SK-N-MC (cell line): ENCODE measurements at regions not wholly inside any gene's neighbourhood (a gene's known extent, or its start where the extent isn't known, plus 50 kb on each side); places are given as distances from the start of the nearest gene placed in this dataset.

Source experiments
- DNase-seq: peaks from one replicate; pipeline ENCODE4 v3.0.0-alpha.2; 2011; ENCODE audit warnings: low read depth, low spot score
- H3K27ac ChIP-seq: fragments of 200-600 bp; sonication (generic); 2 replicates; pipeline ENCODE4 v1.5.1; 2016; ENCODE audit warnings: mixed run types
- H3K36me3 ChIP-seq: fragments of 200-600 bp; sonication (generic); 2 replicates; pipeline ENCODE4 v1.6.1; 2017; ENCODE audit warnings: antibody characterized with exemption, low read length, mixed read lengths; ENCODE audit not compliant: insufficient read depth
- H3K4me3 ChIP-seq: fragments of 200-600 bp; sonication (generic); 2 replicates; pipeline ENCODE4 v1.5.1; 2016
- H3K9ac ChIP-seq: fragments of 200-600 bp; sonication (generic); 2 replicates; pipeline ENCODE4 v1.8.0; 2017; ENCODE audit warnings: mixed run types, mixed read lengths; ENCODE audit not compliant: insufficient read length
- H3K9me3 ChIP-seq: fragments of 200-600 bp; sonication (generic); 2 replicates; pipeline ENCODE4 v1.6.1; 2017; ENCODE audit warnings: low read depth, mild to moderate bottlenecking, antibody characterized with exemption, low read length, moderate library complexity, mixed read lengths
- EZH2 ChIP-seq: fragments of 200-600 bp; sonication (generic); IDR thresholded peaks from one replicate; pipeline ENCODE4 v1.6.1; 2017; ENCODE audit warnings: antibody characterized with exemption
- FOXP2 ChIP-seq: optimal IDR thresholded peaks from 2 replicates; pipeline ENCODE3; 2011; ENCODE audit warnings: mild to moderate bottlenecking, moderate library complexity; ENCODE audit not compliant: insufficient read depth; ENCODE audit errors: extremely low read length, control extremely low read depth
- POLR2AphosphoS5 ChIP-seq: IDR thresholded peaks from 2 replicates; pipeline ENCODE4 v1.6.1; 2012; ENCODE audit warnings: mild to moderate bottlenecking, low read depth, low read length, borderline replicate concordance

DNA sequence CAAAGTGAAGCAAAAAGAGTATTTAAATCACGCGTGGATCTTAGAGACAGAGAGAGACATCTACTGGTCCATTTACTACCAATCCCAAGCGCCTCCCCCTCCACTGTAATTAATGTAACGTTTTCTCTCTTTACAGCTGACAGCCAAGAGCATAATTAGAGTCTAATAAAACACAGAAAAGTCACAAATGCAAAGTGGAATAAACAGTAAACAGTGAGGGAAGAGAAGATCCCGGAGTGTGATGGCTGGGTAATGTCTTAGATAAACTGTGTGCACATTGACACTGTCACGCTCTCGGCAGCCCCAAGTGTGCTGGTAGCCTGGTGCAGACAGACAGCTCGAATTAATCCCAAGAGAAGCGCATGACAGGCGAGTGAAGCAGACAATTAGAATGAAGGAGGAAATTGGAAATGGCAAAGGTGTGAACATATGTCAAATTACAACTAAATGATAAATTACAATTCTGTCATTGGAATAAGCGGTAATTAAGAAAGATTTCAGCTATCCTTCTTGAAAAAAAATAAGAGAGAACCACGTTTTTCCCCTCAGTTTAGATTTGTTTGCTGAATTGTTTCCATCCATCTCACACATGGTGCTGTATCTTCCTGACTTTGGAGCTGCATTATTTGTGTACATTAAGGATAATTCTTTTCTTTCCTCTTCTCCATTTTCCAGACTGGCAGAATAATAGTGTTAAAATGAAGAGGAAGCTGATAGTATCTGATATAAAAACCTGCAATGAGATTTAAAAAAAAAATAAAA, 100.1 kb downstream of the CXXC4 start:
- H3K4me3 ChIP-seq, result peak overlapping the region; percentile 51
- H3K9ac ChIP-seq, result peak overlapping the region; percentile 74
- H3K36me3 ChIP-seq, result no peaks in the 10 kb centered on the region
- DNase-seq, result no peak
- H3K27ac ChIP-seq, result peak overlapping the region; percentile 99
- H3K9me3 ChIP-seq, result no peaks in the 10 kb centered on the region
- no peak for TF ChIP-seq FOXP2
- TF ChIP-seq POLR2AphosphoS5, result no peak
- no peak for TF ChIP-seq EZH2

DNA sequence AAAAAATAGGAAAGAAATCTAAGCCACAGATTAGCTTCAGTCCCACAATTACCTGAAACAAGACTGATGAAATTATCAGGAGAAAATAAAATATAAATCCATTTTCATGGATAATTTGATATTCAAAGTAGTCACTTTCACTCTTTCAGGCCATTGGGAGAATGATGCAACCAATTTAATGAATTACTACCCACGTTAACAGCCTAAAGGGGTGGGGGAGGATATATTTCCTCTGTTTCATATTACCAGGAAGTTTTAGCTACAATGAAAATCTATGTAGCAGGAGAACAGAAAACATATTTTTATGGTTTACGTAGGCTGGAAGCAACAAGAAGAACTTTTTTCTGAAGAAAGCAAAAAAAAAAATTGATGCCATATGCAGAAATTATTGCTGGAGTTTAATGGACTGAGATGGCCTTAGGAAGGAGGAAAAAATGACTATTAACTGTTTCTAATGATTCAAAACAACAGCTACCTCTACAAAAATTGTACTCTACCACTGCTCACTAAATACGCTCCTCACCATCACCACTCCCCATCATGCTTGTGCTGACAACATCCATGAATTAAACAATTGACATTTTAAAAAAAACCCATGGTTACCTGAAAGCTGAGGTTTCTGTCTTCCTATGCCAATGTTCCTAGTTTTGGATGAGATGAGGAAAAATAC, 100.9 kb downstream of the CXXC4 start:
- Histone ChIP-seq H3K4me3 (peak overlapping the region; percentile 51), H3K27ac (peak overlapping the region; percentile 99), H3K9me3 (no peaks in the 10 kb centered on the region), H3K9ac (peak overlapping the region; percentile 74), H3K36me3 (no peaks in the 10 kb centered on the region)
- DNase-seq, result peak; percentile 85
- TF ChIP-seq EZH2, result no peak
- peak; percentile 48; the same call in 1 of the 2 replicates for TF ChIP-seq POLR2AphosphoS5

DNA sequence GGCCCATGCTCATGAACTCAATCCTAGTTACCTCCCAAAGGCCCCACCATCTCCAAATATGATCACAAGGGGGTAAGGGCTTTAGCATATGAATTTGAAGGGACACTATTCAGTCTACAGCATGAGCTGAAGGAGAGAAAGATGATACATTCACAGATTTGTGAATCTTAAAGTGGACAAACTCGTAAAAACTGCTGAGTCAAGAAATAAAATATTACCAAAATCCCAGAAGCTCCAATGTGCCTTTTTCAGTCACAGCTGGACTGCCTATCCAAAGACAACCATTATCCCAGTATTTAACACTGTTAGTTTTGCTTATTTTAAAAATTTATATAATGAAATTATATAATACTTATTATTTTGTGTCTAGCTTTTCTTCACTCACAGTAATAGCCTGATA, 109.0 kb downstream of the CXXC4 start:
- Histone ChIP-seq H3K27ac (no peak overlapping the region), H3K36me3 (no peaks in the 10 kb centered on the region), H3K9me3 (no peaks in the 10 kb centered on the region), H3K9ac (no peak overlapping the region), H3K4me3 (no peak overlapping the region)
- no peak for DNase-seq
- TF ChIP-seq FOXP2 (no peak), EZH2 (no peak), POLR2AphosphoS5 (no peak)

DNA sequence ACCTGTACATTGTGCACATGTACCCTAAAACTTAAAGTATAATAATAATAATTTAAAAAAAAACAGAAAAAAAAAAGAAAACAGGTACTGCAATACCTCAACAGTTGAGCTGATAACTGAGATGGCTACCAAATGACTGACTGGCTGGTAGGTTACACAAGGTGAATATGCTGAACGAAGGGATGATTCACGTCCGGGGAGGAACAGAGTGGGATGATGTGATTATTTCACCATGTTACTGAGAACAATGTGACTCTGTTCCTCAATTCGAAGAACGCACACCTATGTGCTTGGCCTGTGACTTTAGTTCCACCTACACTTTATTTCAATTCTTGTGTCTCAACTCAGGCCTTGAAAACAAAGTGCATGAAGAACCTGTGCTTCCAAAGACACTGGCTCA, 111.7 kb downstream of the CXXC4 start:
- Histone ChIP-seq H3K27ac (no peak overlapping the region), H3K4me3 (no peak overlapping the region), H3K36me3 (no peaks in the 10 kb centered on the region), H3K9ac (no peak overlapping the region), H3K9me3 (no peaks in the 10 kb centered on the region)
- DNase-seq, result no peak
- TF ChIP-seq EZH2, result no peak
- TF ChIP-seq FOXP2, result no peak
- TF ChIP-seq POLR2AphosphoS5, result no peak

DNA sequence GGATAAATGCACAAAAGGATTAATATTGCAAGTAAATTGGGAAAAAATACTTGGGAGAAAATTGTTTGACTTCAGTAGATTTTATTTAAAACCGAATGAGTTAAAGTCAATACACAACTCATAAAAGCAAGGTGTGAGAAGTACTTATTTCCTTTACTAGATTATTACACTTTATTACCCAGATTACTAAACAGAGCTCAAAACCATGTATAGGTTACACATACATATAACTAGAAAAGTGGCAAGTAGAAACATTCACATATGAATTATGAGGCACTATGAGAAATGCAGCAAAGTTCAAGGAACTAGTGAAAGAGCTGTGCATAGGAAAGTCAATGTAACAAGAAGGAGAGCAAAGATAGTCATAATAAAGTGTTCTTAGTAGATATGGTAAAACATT, 113.0 kb downstream of the CXXC4 start:
- H3K4me3 ChIP-seq, result no peak overlapping the region
- no peak for DNase-seq
- TF ChIP-seq FOXP2, result no peak
- TF ChIP-seq EZH2, result no peak
- no peak for TF ChIP-seq POLR2AphosphoS5
- no peak overlapping the region for H3K9ac ChIP-seq
- no peaks in the 10 kb centered on the region for H3K36me3 ChIP-seq
- H3K9me3 ChIP-seq, result no peaks in the 10 kb centered on the region
- H3K27ac ChIP-seq, result no peak overlapping the region

DNA sequence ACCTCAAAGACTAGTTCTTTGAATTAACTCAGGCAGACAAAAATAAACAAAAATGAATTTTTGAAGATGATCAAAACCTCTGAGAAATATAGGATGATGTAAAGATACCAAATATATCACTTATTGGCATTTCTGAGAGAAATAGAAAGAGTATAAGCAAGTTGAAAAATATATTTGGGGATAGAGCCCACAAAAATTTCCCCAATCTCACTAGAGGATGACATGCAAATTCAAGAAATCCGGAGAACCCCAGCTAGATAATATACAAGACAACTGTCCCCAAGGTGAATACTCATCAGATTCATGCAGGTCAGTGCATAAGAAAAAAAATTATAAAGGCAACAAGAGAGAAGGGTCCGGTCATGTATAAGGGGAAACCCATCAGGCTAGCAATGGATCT, 129.1 kb downstream of the CXXC4 start:
- no peak overlapping the region for H3K4me3 ChIP-seq
- H3K9me3 ChIP-seq, result no peaks in the 10 kb centered on the region
- TF ChIP-seq POLR2AphosphoS5 (no peak), FOXP2 (no peak), EZH2 (no peak)
- no peaks in the 10 kb centered on the region for H3K36me3 ChIP-seq
- H3K9ac ChIP-seq, result no peak overlapping the region
- H3K27ac ChIP-seq, result no peak overlapping the region
- DNase-seq, result no peak

DNA sequence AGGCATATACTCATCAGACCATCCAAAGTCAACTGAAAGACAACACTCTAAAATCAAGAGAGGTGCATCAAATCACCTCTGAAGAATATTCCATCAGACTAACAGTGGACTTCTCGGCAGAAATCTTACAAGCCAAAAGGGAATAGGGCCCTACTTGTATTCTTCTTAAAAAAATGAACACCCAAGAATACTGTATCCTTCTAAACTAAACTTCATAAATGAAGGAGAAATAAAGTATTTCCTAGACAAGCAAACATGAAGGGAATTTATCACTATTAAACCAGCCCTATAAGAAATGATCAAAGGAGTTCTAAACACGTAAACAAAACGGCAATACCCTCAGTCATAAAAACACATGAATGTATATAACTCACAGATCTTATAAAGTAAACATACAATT, 141.2 kb downstream of the CXXC4 start:
- no peak overlapping the region for H3K9ac ChIP-seq
- no peak overlapping the region for H3K4me3 ChIP-seq
- TF ChIP-seq FOXP2 (no peak), EZH2 (no peak), POLR2AphosphoS5 (no peak)
- H3K27ac ChIP-seq, result no peak overlapping the region
- no peak for DNase-seq
- no peaks in the 10 kb centered on the region for H3K9me3 ChIP-seq
- no peaks in the 10 kb centered on the region for H3K36me3 ChIP-seq

DNA sequence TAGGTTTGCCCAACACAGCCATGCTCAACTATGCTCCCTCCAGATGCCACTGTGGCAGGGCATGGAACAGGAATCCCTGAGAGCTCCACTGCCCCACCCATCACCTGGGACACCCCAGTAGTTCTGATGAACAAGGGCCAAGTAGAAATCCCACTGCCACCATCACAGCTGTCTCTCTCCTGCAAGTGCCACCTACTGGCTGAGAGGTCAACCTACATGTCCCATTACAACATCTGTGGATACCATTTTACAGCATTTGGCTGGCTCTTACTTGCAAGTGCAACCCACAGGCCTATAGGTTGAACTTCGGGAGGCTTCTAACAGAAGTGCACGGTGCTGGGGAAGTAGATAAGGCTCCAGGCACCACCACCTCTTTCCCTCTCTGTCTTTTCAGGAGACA, 142.5 kb downstream of the CXXC4 start:
- Histone ChIP-seq H3K4me3 (no peak overlapping the region), H3K9ac (no peak overlapping the region), H3K27ac (no peak overlapping the region), H3K36me3 (no peaks in the 10 kb centered on the region), H3K9me3 (no peaks in the 10 kb centered on the region)
- DNase-seq, result no peak
- no peak for TF ChIP-seq FOXP2
- TF ChIP-seq EZH2, result no peak
- no peak for TF ChIP-seq POLR2AphosphoS5
